Lower lobe of right lung (tissue), 2 donors: ENCODE measurements at regions not wholly inside any gene's neighbourhood (a gene's known extent, or its start where the extent isn't known, plus 50 kb on each side); places are given as distances from the start of the nearest gene placed in this dataset.
A peak's percentile ranks its signal among the peaks of the same experiment; 100 is the strongest.

Experiments used
- ATAC-seq, 2 donors: fragments of 200-7000 bp; cut with Tn5 transposase; one replicate each; pipeline ENCODE4 v1.9.1; 2020 to 2022; ENCODE audit warnings: mild to moderate bottlenecking in 2 of 2, moderate library complexity in 2 of 2
- DNase-seq: peaks from one replicate; pipeline ENCODE4 v3.0.0-alpha.2; 2020
- H3K27ac ChIP-seq: fragments of 200-600 bp; one replicate; pipeline ENCODE4 v1.8.0; 2022
- H3K27me3 ChIP-seq: fragments of 200-600 bp; one replicate; pipeline ENCODE4 v1.8.0; 2022; ENCODE audit warnings: low read depth
- H3K36me3 ChIP-seq: fragments of 200-600 bp; one replicate; pipeline ENCODE4 v1.8.0; 2022; ENCODE audit warnings: mild to moderate bottlenecking
- H3K4me1 ChIP-seq: fragments of 200-600 bp; one replicate; pipeline ENCODE4 v1.8.0; 2022
- H3K4me3 ChIP-seq: fragments of 200-600 bp; one replicate; pipeline ENCODE4 v1.8.0; 2022; ENCODE audit warnings: mild to moderate bottlenecking
- H3K9me3 ChIP-seq: fragments of 200-600 bp; one replicate; pipeline ENCODE4 v1.8.0; 2022
- intact Hi-C: fragments of 100-400 bp; cut with DNase I; formaldehyde crosslinking; loops from one replicate; pipeline ENCODE4 v1.11.0; 2022
- TF ChIP-seq, protein P1 (sequence below): fragments of 200-600 bp; IDR thresholded peaks from one replicate; pipeline ENCODE4 v1.8.0; 2022; ENCODE audit warnings: antibody characterized with exemption, mild to moderate bottlenecking
- donor health status: DM: no; HTN: yes; CAD: no; lungs with severe emphysema.

DNA sequence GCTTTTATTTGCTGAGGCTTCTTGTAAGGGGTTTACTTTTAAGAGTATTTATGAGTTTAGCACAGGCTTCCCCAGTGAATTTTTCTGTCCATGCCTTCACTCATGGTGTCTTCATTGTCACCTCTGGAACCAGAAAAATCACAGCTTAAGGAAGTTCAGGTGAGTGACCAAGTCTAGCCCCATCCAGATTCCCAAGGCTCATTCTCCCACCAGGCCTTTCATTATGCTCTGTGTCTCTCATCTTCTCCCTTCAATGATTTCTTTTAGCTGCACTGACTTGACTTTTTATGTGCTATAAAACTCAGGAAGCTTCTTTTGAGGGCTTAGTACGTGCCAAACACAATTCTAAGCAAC is 64.9 kb upstream of the NEDD9 start:
- Histone ChIP-seq H3K4me3 (no peak overlapping the region), H3K4me1 (peaks cover 6% of the 10 kb centered on the region), H3K9me3 (no peaks in the 10 kb centered on the region), H3K36me3 (no peaks in the 10 kb centered on the region), H3K27ac (no peak overlapping the region), H3K27me3 (no peaks in the 10 kb centered on the region)
- intact Hi-C loops, result no loop called here
- no peak for DNase-seq
- TF ChIP-seq, protein P1, sequence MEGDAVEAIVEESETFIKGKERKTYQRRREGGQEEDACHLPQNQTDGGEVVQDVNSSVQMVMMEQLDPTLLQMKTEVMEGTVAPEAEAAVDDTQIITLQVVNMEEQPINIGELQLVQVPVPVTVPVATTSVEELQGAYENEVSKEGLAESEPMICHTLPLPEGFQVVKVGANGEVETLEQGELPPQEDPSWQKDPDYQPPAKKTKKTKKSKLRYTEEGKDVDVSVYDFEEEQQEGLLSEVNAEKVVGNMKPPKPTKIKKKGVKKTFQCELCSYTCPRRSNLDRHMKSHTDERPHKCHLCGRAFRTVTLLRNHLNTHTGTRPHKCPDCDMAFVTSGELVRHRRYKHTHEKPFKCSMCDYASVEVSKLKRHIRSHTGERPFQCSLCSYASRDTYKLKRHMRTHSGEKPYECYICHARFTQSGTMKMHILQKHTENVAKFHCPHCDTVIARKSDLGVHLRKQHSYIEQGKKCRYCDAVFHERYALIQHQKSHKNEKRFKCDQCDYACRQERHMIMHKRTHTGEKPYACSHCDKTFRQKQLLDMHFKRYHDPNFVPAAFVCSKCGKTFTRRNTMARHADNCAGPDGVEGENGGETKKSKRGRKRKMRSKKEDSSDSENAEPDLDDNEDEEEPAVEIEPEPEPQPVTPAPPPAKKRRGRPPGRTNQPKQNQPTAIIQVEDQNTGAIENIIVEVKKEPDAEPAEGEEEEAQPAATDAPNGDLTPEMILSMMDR, result no peak
- ATAC-seq, result no peak

DNA sequence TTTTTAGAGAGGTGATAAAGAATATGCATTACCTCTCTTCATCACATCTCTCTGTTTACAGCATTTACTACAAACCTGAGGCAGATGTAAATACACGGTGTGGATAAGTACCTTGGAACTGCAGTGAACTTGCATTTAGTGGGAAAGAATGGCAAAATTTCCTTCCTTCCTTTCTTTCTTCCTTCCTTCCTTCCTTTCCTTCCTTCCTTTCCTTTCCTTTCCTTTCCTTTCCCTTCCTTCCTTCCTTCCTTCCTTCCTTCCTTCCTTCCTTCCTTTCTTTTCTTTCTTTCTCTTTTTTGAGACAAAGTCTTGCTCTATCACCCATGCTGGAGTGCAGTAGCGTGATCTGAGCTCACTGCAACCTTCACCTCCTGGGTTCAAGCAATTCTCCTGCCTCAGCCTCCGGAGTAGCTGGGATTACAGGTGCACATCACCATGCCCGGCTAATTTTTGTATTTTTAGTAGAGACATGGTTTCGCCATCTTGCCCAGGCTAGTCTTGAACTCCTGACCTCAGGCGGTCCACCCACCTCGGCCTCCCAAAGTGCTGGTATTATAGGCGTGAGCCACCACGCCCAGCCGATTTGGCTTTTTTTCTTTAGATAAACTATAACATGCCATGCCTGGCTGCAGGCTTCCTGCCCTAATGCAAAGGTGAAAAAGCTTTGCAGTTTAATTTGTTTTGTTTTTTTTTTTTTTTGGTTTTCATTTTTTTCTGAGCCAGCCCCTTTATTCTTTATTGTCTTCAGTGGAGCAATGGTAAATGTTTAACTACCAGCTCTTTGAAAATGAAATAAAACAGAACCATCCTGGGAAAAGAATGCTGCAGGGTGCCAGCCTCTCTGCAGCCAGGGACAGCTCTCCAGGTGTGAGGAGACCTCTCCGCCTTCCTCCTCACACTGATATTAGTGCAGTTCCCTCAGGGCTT is 64.2 kb upstream of the NEDD9 start:
- no peaks in the 10 kb centered on the region for H3K27me3 ChIP-seq

DNA sequence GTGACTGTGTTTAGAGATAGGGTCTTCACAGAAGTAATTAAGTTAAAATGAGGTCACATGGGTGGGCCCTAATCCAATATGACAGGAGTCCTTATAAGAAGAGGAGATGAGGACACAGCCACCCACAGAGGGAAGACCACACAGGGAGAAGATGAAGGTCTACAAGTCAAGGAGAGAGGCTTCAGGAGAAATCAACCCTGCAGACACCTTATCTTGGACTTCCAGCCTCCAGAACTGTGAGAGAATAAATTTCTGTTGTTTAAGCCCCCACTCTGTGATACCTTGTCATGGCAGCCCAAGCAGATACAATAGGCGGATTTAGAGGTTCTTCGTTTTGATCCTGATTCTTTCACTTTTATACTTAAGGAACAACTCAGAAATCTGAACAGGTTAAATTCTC is 63.5 kb upstream of the NEDD9 start:
- Histone ChIP-seq H3K9me3 (no peaks in the 10 kb centered on the region), H3K27me3 (no peaks in the 10 kb centered on the region), H3K36me3 (no peaks in the 10 kb centered on the region), H3K4me1 (peaks cover 6% of the 10 kb centered on the region), H3K4me3 (no peak overlapping the region), H3K27ac (no peak overlapping the region)
- no peak for DNase-seq
- TF ChIP-seq, protein P1, result no peak
- intact Hi-C loops, result no loop called here
- ATAC-seq, result no peak

More for the DNA sequence above, 64.2 kb upstream of the NEDD9 start:
- Histone ChIP-seq H3K4me3 (no peak overlapping the region), H3K36me3 (no peaks in the 10 kb centered on the region), H3K4me1 (peaks cover 6% of the 10 kb centered on the region), H3K27ac (no peak overlapping the region), H3K9me3 (no peaks in the 10 kb centered on the region)
- TF ChIP-seq, protein P1, result no peak
- ATAC-seq (no peak), DNase-seq (no peak)
- intact Hi-C loops, result no loop called here

DNA sequence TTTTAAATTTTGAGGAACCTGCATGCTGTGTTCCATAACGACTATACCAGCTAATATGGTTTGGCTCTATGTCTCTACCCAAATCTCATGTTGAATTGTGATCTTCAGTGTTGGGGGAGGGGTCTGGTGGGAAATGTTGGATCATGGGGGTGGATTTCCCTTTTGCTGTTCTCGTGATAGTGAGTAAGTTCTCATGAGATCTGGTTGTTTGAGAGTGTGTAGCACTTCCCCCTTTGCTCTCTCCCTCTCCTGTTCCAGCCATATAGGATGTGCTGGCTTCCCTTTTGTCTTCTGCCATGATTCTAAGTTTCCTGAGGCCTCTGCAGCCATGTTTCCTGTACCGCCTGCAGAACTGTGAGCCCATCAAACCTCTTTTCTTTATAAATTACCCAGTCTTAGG is 61.8 kb upstream of the NEDD9 start:
- Histone ChIP-seq H3K27me3 (no peaks in the 10 kb centered on the region), H3K36me3 (no peaks in the 10 kb centered on the region), H3K4me3 (peak overlapping the region; percentile 18), H3K4me1 (peaks cover 2% of the 10 kb centered on the region), H3K27ac (no peak overlapping the region), H3K9me3 (no peaks in the 10 kb centered on the region)
- ATAC-seq (no peak), DNase-seq (no peak)
- intact Hi-C loops, result no loop called here
- TF ChIP-seq, protein P1, result no peak

DNA sequence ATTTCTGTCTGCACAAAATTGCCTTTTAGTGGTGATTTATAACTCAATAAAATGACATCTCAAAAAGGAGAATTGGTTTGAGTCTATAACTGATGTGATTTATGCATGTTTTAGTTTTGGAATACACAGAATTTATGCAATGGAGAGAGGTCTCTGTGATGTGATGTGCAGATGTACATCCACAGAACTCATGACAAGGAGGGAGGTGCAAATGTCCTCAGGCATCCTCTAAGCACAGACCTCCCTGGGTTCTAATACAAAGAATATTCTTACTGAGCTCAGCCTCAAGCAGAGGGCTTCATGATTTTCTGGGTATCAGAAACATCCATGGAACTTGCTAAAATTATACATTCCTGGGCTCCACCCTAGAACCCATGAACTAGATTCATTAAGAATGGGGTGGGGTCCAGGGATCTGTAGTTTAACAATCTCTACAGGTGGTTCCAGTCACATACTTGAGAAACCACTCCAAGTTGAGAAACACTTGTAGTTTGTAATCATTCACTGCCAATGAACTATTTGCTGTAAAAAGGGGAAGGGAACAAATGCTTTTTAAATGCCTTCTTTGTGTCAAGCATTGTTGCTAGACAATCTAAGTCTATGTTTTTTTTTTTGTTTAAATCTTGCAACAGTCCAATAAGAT is 60.2 kb upstream of the NEDD9 start:
- no peak for DNase-seq

More for the DNA sequence above, 60.2 kb upstream of the NEDD9 start:
- no peaks in the 10 kb centered on the region for H3K36me3 ChIP-seq
- H3K4me1 ChIP-seq, result no peaks in the 10 kb centered on the region
- no peaks in the 10 kb centered on the region for H3K27me3 ChIP-seq
- TF ChIP-seq, protein P1, result no peak
- intact Hi-C loops, result no loop called here
- H3K27ac ChIP-seq, result peak overlapping the region; percentile 56
- H3K9me3 ChIP-seq, result no peaks in the 10 kb centered on the region
- H3K4me3 ChIP-seq, result peak overlapping the region; percentile 18
- ATAC-seq, result peak; percentile 74 to 77
